ENCODE measurements at regions not wholly inside any gene's neighbourhood (a gene's known extent, or its start where the extent isn't known, plus 50 kb on each side); places are given as distances from the start of the nearest gene placed in this dataset.

DNA sequence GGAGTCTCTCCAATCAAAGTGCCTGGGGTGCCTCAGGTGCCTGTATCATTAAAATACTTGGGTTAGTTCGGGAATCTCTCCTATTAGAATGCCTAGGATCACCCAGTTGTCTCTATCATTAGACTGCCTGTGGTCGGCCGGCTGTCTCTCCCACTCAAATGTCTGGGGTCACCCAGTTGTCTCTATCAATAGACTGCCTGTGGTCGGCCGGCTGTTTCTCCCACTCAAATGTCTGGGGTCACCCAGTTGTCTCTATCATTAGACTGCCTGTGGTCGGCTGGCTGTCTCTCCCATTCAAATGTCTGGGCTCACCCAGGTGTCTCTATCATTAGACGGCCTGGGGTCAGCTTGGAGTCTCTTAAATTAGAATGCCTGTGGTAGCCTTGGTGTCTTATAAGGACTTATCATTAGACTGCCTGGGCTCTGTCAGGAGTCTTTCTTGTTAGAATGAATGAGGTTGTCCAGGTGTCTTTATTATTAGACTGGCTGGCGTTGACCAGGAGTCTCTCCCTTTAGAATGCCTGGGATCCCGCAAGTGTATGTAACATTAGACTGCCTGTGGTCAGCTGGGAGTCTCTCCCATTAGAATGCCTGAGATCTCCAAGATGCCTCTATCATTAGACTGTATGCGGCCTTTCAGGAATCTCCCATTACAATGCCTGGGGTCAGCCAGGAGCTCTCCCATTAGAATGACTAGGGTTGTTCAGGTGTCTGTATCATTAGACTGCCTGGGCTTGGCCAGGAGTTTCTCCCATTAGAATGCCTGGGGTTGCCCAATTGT lies 1555.5 kb downstream of the UQCRFS1 start:
- Histone ChIP-seq H3K4me1 (peaks cover 0 to 22% (median 4%) of the 10 kb centered on the region in 9 donors), H3K36me3 (no peaks in the 10 kb centered on the region), H3K9me3 (peaks cover 0 to 98% (median 21%) of the 10 kb centered on the region in 11 donors), H3K27me3 (no peaks in the 10 kb centered on the region), H3K4me3 (no peak overlapping the region), H3K27ac (no peak overlapping the region)
- intact Hi-C loops (cut with DNase I) = loop anchor here in 1 of 10 donors (10.0 kb wide), 1 partner anchor 137 kb away; no protein-coding TSS in a partner anchor
- ATAC-seq = no peak
- 76 to 80% methylated on average over 10 of the region's 10 CpGs for WGBS, 2 donors
- TF ChIP-seq, protein P1, sequence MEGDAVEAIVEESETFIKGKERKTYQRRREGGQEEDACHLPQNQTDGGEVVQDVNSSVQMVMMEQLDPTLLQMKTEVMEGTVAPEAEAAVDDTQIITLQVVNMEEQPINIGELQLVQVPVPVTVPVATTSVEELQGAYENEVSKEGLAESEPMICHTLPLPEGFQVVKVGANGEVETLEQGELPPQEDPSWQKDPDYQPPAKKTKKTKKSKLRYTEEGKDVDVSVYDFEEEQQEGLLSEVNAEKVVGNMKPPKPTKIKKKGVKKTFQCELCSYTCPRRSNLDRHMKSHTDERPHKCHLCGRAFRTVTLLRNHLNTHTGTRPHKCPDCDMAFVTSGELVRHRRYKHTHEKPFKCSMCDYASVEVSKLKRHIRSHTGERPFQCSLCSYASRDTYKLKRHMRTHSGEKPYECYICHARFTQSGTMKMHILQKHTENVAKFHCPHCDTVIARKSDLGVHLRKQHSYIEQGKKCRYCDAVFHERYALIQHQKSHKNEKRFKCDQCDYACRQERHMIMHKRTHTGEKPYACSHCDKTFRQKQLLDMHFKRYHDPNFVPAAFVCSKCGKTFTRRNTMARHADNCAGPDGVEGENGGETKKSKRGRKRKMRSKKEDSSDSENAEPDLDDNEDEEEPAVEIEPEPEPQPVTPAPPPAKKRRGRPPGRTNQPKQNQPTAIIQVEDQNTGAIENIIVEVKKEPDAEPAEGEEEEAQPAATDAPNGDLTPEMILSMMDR (IDR thresholded peaks at IDR 0.05) = no peak
- no peak for DNase-seq

DNA sequence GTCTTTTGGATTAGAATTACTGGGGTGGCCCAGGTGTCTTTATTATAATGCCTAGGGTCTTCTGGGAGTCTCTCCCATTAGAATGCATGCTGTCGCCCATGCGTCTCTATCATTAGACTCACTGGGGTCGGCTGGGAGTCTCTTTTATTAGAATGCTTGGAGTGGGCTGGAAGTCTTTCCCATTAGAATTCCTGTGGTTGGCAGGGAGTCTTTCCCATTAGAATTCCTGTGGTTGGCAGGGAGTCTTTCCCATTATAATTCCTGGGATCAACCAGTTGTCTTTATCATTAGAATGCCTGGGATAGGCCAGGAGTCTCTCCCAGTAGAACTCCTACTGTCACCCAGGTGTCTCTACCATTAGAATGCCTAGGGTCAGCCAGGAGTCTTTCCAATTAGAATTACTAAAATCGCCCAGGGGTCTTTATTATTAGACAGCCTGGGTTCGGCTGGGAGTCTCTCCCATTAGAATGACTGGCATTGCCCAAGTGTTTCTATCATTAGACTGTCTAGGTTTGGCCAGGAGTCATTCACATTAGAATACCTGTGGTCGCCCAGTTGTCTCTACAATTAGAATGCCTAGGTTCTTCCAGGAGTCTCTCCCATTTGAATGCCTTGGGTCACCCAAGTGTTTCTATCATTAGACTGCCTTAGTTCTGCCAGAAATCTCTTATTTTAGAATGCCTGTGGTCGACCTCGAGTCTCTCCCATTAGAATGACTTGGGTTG lies 1558.5 kb downstream of the UQCRFS1 start:
- peaks cover 0 to 11% (median 0%) of the 10 kb centered on the region in 9 donors for H3K4me1 ChIP-seq
- H3K4me3 ChIP-seq = no peak overlapping the region
- H3K36me3 ChIP-seq = no peaks in the 10 kb centered on the region
- 55 to 59% methylated on average over 8 of the region's 8 CpGs for WGBS, 2 donors
- no peaks in the 10 kb centered on the region for H3K27me3 ChIP-seq
- intact Hi-C loops (cut with DNase I) = loop anchor here in 1 of 10 donors (10.0 kb wide), 1 partner anchor 140 kb away; no protein-coding TSS in a partner anchor
- ATAC-seq = no peak
- TF ChIP-seq, protein P1 (IDR thresholded peaks at IDR 0.05) = no peak
- DNase-seq = no peak
- peaks cover 0 to 98% (median 17%) of the 10 kb centered on the region in 11 donors for H3K9me3 ChIP-seq
- no peak overlapping the region for H3K27ac ChIP-seq

DNA sequence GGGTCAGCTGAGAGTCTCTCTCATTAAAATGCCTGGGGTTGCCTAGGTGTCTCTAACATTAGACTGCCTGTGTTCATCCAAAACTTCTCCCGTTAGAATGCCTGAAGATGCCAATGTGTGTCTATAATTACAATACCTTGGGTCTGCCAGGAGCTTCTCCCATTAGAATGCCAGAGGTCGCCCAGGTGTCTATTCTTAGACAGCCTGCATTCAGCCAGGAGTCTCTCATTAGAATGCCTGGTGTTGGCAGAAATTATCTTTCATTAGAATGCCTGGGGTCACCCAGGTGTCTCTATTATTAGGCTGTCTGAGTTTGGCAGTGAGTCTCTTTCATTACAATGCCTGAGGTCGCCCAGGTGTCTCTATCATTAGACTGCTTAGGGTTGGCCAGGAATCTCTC lies 1560.2 kb downstream of the UQCRFS1 start:
- Histone ChIP-seq H3K4me1 (peaks cover 0 to 11% (median 0%) of the 10 kb centered on the region in 9 donors), H3K9me3 (peaks cover 0 to 98% (median 2%) of the 10 kb centered on the region in 11 donors)
- 22 to 35% methylated on average over 3 of the region's 3 CpGs for WGBS, 2 donors

DNA sequence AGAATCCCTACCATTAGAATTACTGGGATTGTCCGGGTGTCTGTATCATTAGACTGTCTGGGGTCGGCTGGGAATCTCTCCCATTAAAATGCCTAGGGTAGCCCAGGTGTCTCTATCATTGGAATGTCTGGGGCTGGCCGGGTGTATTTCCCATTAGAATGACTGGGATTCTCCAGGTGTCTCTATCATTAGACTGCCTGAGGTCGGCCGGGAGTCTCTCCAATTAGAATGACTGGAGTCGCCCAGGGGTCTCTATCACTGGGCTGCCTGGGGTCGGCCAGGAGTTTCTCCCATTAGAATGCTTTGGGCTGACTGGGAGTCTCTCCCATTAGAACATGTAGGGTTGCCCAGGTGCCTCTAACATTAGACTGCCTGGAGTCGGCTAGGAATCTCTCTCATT lies 1560.7 kb downstream of the UQCRFS1 start:
- WGBS, 2 donors = 75 to 76% methylated on average over 8 of the region's 8 CpGs
- Histone ChIP-seq H3K4me3 (no peak overlapping the region), H3K27ac (no peak overlapping the region), H3K4me1 (peaks cover 0 to 11% (median 0%) of the 10 kb centered on the region in 9 donors), H3K36me3 (no peaks in the 10 kb centered on the region), H3K9me3 (peaks cover 0 to 98% (median 0%) of the 10 kb centered on the region in 11 donors), H3K27me3 (no peaks in the 10 kb centered on the region)
- intact Hi-C loops (cut with DNase I) = loop anchor here in 1 of 10 donors (10.0 kb wide), 1 partner anchor 143 kb away; no protein-coding TSS in a partner anchor
- no peak for ATAC-seq
- TF ChIP-seq, protein P1 (IDR thresholded peaks at IDR 0.05) = no peak
- DNase-seq = no peak

More for the DNA sequence above, 1560.2 kb downstream of the UQCRFS1 start:
- Histone ChIP-seq H3K36me3 (no peaks in the 10 kb centered on the region), H3K27me3 (no peaks in the 10 kb centered on the region), H3K27ac (no peak overlapping the region), H3K4me3 (no peak overlapping the region)
- TF ChIP-seq, protein P1 (IDR thresholded peaks at IDR 0.05) = no peak
- no peak for ATAC-seq
- intact Hi-C loops (cut with DNase I) = loop anchor here in 1 of 10 donors (10.0 kb wide), 1 partner anchor 142 kb away; no protein-coding TSS in a partner anchor
- no peak for DNase-seq

Data from heart right ventricle (tissue), 16 donors.